H9 (cell line): ENCODE measurements at regions not wholly inside any gene's neighbourhood (a gene's known extent, or its start where the extent isn't known, plus 50 kb on each side); places are given as distances from the start of the nearest gene placed in this dataset.

Experiments
- DNase-seq: peaks from one replicate; pipeline ENCODE4 v3.0.0-alpha.2; 2017
- H2AFZ ChIP-seq: one replicate; pipeline ENCODE4 v1.6.1; 2013; ENCODE audit warnings: mild to moderate bottlenecking, low read length, control low read depth, moderate library complexity
- H2AK5ac ChIP-seq: 2 replicates; pipeline ENCODE4 v1.6.1; 2013; ENCODE audit warnings: low read length, control low read depth, mixed read lengths; ENCODE audit not compliant: insufficient read length
- H2BK120ac ChIP-seq: one replicate; pipeline ENCODE4 v1.6.1; 2013; ENCODE audit warnings: low read depth, mild to moderate bottlenecking, low read length, control low read depth, inconsistent platforms; ENCODE audit not compliant: poor library complexity, severe bottlenecking
- H2BK12ac ChIP-seq: 2 replicates; pipeline ENCODE4 v1.6.1; 2013; ENCODE audit warnings: low read length, control low read depth, mixed read lengths, low read depth; ENCODE audit not compliant: insufficient read length
- H2BK15ac ChIP-seq: 2 replicates; pipeline ENCODE4 v1.6.1; 2013; ENCODE audit warnings: low read depth, low read length, control low read depth
- H2BK20ac ChIP-seq: one replicate; pipeline ENCODE4 v1.6.1; 2013; ENCODE audit warnings: low read depth, mild to moderate bottlenecking, low read length, control low read depth, inconsistent platforms; ENCODE audit not compliant: poor library complexity, severe bottlenecking
- H2BK5ac ChIP-seq: 2 replicates; pipeline ENCODE4 v1.6.1; 2013; ENCODE audit warnings: low read length, control low read depth, mixed read lengths; ENCODE audit not compliant: insufficient read length
- H3K14ac ChIP-seq: 2 replicates; pipeline ENCODE4 v1.6.1; 2013; ENCODE audit warnings: low read length, control low read depth; ENCODE audit not compliant: insufficient read depth
- H3K18ac ChIP-seq: 2 replicates; pipeline ENCODE4 v1.6.1; 2013; ENCODE audit warnings: low read depth, mild to moderate bottlenecking, mixed read lengths, low read length, control low read depth; ENCODE audit not compliant: insufficient read length
- H3K23ac ChIP-seq: 2 replicates; pipeline ENCODE4 v1.6.1; 2013; ENCODE audit warnings: low read length, control low read depth, mixed read lengths, low read depth; ENCODE audit not compliant: insufficient read length
- H3K23me2 ChIP-seq: 2 replicates; pipeline ENCODE4 v1.6.1; 2013; ENCODE audit warnings: low read depth, mild to moderate bottlenecking, mixed read lengths, low read length, control low read depth; ENCODE audit not compliant: insufficient read length, poor library complexity, severe bottlenecking
- H3K27ac ChIP-seq: 2 replicates; pipeline ENCODE4 v1.5.1; 2013; ENCODE audit warnings: low read length, control low read depth, mixed read lengths, low read depth; ENCODE audit not compliant: insufficient read length
- H3K27me3 ChIP-seq: 2 replicates; pipeline ENCODE4 v1.6.1; 2013; ENCODE audit warnings: low read length, control low read depth, inconsistent platforms; ENCODE audit not compliant: insufficient read depth
- H3K4ac ChIP-seq: 2 replicates; pipeline ENCODE4 v1.6.1; 2013; ENCODE audit warnings: low read depth, mild to moderate bottlenecking, control low read depth, inconsistent platforms, low read length, moderate library complexity
- H3K4me1 ChIP-seq: 2 replicates; pipeline ENCODE4 v1.6.1; 2013; ENCODE audit warnings: low read length, control low read depth, inconsistent platforms; ENCODE audit not compliant: insufficient read depth
- H3K4me2 ChIP-seq: 2 replicates; pipeline ENCODE4 v1.6.1; 2013; ENCODE audit warnings: low read length, control low read depth, mixed read lengths; ENCODE audit not compliant: insufficient read length, insufficient read depth
- H3K56ac ChIP-seq: 2 replicates; pipeline ENCODE4 v1.6.1; 2013; ENCODE audit warnings: low read depth, mild to moderate bottlenecking, mixed read lengths, low read length, control low read depth; ENCODE audit not compliant: insufficient read length
- H3K79me1 ChIP-seq: 2 replicates; pipeline ENCODE4 v1.6.1; 2013; ENCODE audit warnings: low read depth, mild to moderate bottlenecking, moderate library complexity, low read length, control low read depth, inconsistent platforms; ENCODE audit not compliant: insufficient read depth, poor library complexity, severe bottlenecking
- H3K79me2 ChIP-seq: 2 replicates; pipeline ENCODE4 v1.6.1; 2013; ENCODE audit warnings: low read length, control low read depth, inconsistent platforms; ENCODE audit not compliant: insufficient read depth
- H3K9ac ChIP-seq: 2 replicates; pipeline ENCODE4 v1.6.1; 2013; ENCODE audit warnings: low read length, control low read depth, mixed read lengths; ENCODE audit not compliant: insufficient read length; ENCODE audit errors: extremely low read depth
- H3K9me3 ChIP-seq: one replicate; pipeline ENCODE4 v1.6.1; 2013; ENCODE audit warnings: low read depth, low read length, inconsistent platforms; ENCODE audit not compliant: control insufficient read depth
- H3T11ph ChIP-seq: one replicate; pipeline ENCODE4 v1.6.1; 2013; ENCODE audit warnings: mild to moderate bottlenecking, low read length, control low read depth, inconsistent platforms
- H4K20me1 ChIP-seq: one replicate; pipeline ENCODE4 v1.6.1; 2013; ENCODE audit not compliant: control insufficient read depth, insufficient read length, insufficient read depth
- H4K5ac ChIP-seq: 2 replicates; pipeline ENCODE4 v1.6.1; 2013; ENCODE audit warnings: low read depth, mild to moderate bottlenecking, mixed read lengths, low read length, control low read depth; ENCODE audit not compliant: insufficient read length
- H4K8ac ChIP-seq: replicated peaks from 2 replicates; pipeline ENCODE4 v1.6.1; 2013; ENCODE audit warnings: low read length, control low read depth, mixed read lengths, low read depth; ENCODE audit not compliant: insufficient read length
- H4K91ac ChIP-seq: 2 replicates; pipeline ENCODE4 v1.6.1; 2013; ENCODE audit warnings: low read depth, mild to moderate bottlenecking, moderate library complexity, mixed read lengths, low read length, control low read depth; ENCODE audit not compliant: insufficient read length
- H3K27ac Mint-ChIP-seq, 3 experiments: 2 replicates in 2 of 3; 3 replicates in 1 of 3; pipeline ENCODE4 v1.8.0; 2020 to 2021; ENCODE audit warnings: mixed read lengths in 3 of 3, mild to moderate bottlenecking in 1 of 3, moderate library complexity in 1 of 3
- H3K27me3 Mint-ChIP-seq: 2 replicates; pipeline ENCODE4 v1.8.0; 2021; ENCODE audit warnings: low read depth, mild to moderate bottlenecking, moderate library complexity, mixed read lengths
- H3K36me3 Mint-ChIP-seq, 3 experiments: 2 replicates in 2 of 3; 3 replicates in 1 of 3; pipeline ENCODE4 v1.8.0; 2020 to 2021; ENCODE audit warnings: low read depth in 3 of 3, mixed read lengths in 3 of 3; ENCODE audit not compliant: insufficient read depth in 1 of 3
- H3K4me1 Mint-ChIP-seq, 2 experiments: 2 replicates each; pipeline ENCODE4 v1.8.0; 2020; ENCODE audit warnings: mixed read lengths in 2 of 2
- H3K4me3 Mint-ChIP-seq, 2 experiments: 2 replicates in 1 of 2; 3 replicates in 1 of 2; pipeline ENCODE4 v1.8.0; 2020 to 2021; ENCODE audit warnings: mild to moderate bottlenecking in 2 of 2, mixed read lengths in 2 of 2, moderate library complexity in 1 of 2
- H3K9me3 Mint-ChIP-seq, 2 experiments: 2 replicates in 1 of 2; 3 replicates in 1 of 2; pipeline ENCODE4 v1.8.0; 2020; ENCODE audit warnings: mild to moderate bottlenecking in 2 of 2, mixed read lengths in 2 of 2, moderate library complexity in 1 of 2
- WGBS: extraction: QIAGEN DNeasy Blood & Tissue Kit; methylation state at CpG from one replicate; pipeline ENCODE4 v1.1.7; 2013; ENCODE audit warnings: missing lambda C conversion rate, low lambda C conversion rate, mixed read lengths; ENCODE audit not compliant: insufficient read length; ENCODE audit errors: extremely low coverage; 5-methylcytosine and 5-hydroxymethylcytosine counted together
- TF ChIP-seq, protein P1 (sequence below): fragments of 200-600 bp; sonication (generic); conservative IDR thresholded peaks from 3 replicates; pipeline ENCODE4 v1.8.0; 2021; ENCODE audit warnings: antibody characterized with exemption, mild to moderate bottlenecking

DNA sequence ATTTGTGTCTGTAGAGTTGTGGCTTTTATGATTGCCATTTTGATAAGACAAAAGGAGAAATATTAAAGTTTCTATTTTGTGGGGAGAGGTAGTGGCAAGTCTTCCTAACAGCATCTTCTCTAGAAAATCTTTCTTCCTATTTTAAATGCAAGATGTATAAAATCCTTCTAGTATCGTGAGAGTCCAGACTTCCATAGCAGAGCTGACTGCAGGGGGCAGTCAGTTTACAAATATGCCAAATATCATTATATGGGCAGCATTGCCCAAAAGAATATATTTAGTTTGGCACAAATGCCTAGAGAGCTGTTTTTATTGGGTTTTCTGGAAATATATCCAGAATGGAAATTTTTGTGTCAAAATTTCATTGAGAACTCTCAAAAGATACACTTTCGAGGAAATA is 82.1 kb upstream of the ALDH1A1 start:
- no peak overlapping the region for H3K9ac ChIP-seq
- H4K5ac ChIP-seq, result no peak overlapping the region
- no peak overlapping the region for H2BK120ac ChIP-seq
- no peak overlapping the region for H2BK5ac ChIP-seq
- no peaks in the 10 kb centered on the region for H3K23me2 ChIP-seq
- no peaks in the 10 kb centered on the region for H3K27me3 Mint-ChIP-seq
- no peaks in the 10 kb centered on the region for H3K9me3 Mint-ChIP-seq
- DNase-seq, result no peak
- no peak overlapping the region for H2BK20ac ChIP-seq
- H3K27ac Mint-ChIP-seq, result no peak overlapping the region
- H3K27me3 ChIP-seq, result no peaks in the 10 kb centered on the region
- no peak overlapping the region for H2BK15ac ChIP-seq
- no peak overlapping the region for H4K8ac ChIP-seq
- no peak overlapping the region for H3K56ac ChIP-seq
- H3K79me2 ChIP-seq, result no peaks in the 10 kb centered on the region
- H2BK12ac ChIP-seq, result no peak overlapping the region
- no peak overlapping the region for H3K4ac ChIP-seq
- no peaks in the 10 kb centered on the region for H3K4me1 ChIP-seq
- no peak overlapping the region for H3K4me2 ChIP-seq
- H2AFZ ChIP-seq, result no peak overlapping the region
- H3K4me3 Mint-ChIP-seq, result no peak overlapping the region
- H2AK5ac ChIP-seq, result no peak overlapping the region
- H4K20me1 ChIP-seq, result no peaks in the 10 kb centered on the region
- H3K23ac ChIP-seq, result no peak overlapping the region
- no peaks in the 10 kb centered on the region for H3K79me1 ChIP-seq
- no peak overlapping the region for H3K14ac ChIP-seq
- no peak overlapping the region for H3K27ac ChIP-seq
- H3K9me3 ChIP-seq, result no peaks in the 10 kb centered on the region
- no CpG with 5 or more reads among the region's 2 CpGs for WGBS
- TF ChIP-seq, protein P1, sequence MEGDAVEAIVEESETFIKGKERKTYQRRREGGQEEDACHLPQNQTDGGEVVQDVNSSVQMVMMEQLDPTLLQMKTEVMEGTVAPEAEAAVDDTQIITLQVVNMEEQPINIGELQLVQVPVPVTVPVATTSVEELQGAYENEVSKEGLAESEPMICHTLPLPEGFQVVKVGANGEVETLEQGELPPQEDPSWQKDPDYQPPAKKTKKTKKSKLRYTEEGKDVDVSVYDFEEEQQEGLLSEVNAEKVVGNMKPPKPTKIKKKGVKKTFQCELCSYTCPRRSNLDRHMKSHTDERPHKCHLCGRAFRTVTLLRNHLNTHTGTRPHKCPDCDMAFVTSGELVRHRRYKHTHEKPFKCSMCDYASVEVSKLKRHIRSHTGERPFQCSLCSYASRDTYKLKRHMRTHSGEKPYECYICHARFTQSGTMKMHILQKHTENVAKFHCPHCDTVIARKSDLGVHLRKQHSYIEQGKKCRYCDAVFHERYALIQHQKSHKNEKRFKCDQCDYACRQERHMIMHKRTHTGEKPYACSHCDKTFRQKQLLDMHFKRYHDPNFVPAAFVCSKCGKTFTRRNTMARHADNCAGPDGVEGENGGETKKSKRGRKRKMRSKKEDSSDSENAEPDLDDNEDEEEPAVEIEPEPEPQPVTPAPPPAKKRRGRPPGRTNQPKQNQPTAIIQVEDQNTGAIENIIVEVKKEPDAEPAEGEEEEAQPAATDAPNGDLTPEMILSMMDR, result no peak
- no peaks in the 10 kb centered on the region for H3K36me3 Mint-ChIP-seq
- no peak overlapping the region for H3K18ac ChIP-seq
- no peak overlapping the region for H3T11ph ChIP-seq
- H3K4me1 Mint-ChIP-seq, result peaks cover 9 to 14% of the 10 kb centered on the region in 2 experiments
- no peak overlapping the region for H4K91ac ChIP-seq
